ENCODE measurements at regions not wholly inside any gene's neighbourhood (a gene's known extent, or its start where the extent isn't known, plus 50 kb on each side); places are given as distances from the start of the nearest gene placed in this dataset.

DNA sequence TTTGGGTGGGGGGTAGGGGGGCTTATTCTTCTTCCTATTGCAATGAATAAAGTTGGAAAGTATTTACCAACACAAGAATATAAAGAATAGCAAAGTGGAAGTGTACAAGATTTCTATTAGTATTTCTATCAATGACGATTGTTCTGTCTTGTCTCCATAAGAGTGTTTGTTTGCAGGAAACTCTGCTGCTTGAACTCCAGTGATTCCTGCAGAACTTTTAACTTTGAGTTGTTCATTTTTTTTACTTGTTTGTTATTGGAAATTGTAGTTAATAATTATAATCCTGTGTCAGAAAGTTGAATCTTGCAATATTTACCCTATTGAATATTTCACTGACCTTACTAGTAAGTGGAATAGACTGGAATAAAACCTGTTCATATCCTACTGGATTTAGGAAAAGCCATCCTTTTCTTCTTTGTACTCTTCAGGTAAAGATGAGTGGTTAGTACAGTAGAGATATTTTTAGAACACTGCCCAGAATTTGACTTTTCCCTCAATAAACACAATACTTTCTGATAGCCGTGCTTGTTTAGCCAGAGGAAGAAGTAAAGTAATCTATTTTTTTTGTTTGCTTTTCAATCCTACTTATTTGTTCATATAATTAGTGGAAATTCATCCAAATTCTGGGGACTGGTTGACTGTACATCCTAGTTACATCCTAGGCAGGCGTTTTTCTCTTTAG, 340.4 kb downstream of the TENT4A start:
- POLR2A ChIA-PET = no interaction called here
- H3K4me2 ChIP-seq = no peak overlapping the region
- H3K4me1 ChIP-seq = no peaks in the 10 kb centered on the region
- no peak overlapping the region for H3K27ac ChIP-seq
- ATAC-seq (no peak), DNase-seq (ENCODE audit: low read depth in 1 of 2, low spot score in 1 of 2) (no peak), FAIRE-seq (no peak)
- CTCF ChIA-PET = no interaction called here
- no peaks in the 10 kb centered on the region for H3K9me3 ChIP-seq
- no peak overlapping the region for H3K4me3 ChIP-seq
- TF ChIP-seq ZFP36 (IDR thresholded peaks at IDR 0.05; ENCODE audit: borderline replicate concordance, partially characterized antibody) (no peak), NPAS2 (CRISPR knock-in tag; IDR thresholded peaks at IDR 0.05; ENCODE audit: borderline replicate concordance) (no peak), PHF8 (IDR thresholded peaks at IDR 0.05; ENCODE audit: borderline replicate concordance, low read depth) (no peak), POLR2A (IDR thresholded peaks at IDR 0.05; ENCODE audit: low read length) (no peak), CHD2 (IDR thresholded peaks at IDR 0.05; ENCODE audit: low read length, partially characterized antibody) (no peak), ZSCAN20 (CRISPR knock-in tag; IDR thresholded peaks at IDR 0.05) (no peak), KDM5A (IDR thresholded peaks at IDR 0.05) (no peak), EP300 (IDR thresholded peaks at IDR 0.05) (no peak), ZC3H11A (IDR thresholded peaks at IDR 0.05) (no peak), MAZ (IDR thresholded peaks at IDR 0.05; ENCODE audit: borderline replicate concordance, low read depth, low read length) (no peak), NR3C1 (IDR thresholded peaks at IDR 0.05) (no peak), EHMT2 (IDR thresholded peaks at IDR 0.05; ENCODE audit: low read depth) (no peak), ESRRA (IDR thresholded peaks at IDR 0.05; ENCODE audit: borderline replicate concordance, low read length) (no peak), SMC3 (IDR thresholded peaks at IDR 0.05) (no peak), HOXB13 (CRISPR knock-in tag; IDR thresholded peaks at IDR 0.05; ENCODE audit: low read depth) (no peak), HEYL (CRISPR knock-in tag; IDR thresholded peaks at IDR 0.05) (no peak)
- TF ChIP-seq, protein P1, sequence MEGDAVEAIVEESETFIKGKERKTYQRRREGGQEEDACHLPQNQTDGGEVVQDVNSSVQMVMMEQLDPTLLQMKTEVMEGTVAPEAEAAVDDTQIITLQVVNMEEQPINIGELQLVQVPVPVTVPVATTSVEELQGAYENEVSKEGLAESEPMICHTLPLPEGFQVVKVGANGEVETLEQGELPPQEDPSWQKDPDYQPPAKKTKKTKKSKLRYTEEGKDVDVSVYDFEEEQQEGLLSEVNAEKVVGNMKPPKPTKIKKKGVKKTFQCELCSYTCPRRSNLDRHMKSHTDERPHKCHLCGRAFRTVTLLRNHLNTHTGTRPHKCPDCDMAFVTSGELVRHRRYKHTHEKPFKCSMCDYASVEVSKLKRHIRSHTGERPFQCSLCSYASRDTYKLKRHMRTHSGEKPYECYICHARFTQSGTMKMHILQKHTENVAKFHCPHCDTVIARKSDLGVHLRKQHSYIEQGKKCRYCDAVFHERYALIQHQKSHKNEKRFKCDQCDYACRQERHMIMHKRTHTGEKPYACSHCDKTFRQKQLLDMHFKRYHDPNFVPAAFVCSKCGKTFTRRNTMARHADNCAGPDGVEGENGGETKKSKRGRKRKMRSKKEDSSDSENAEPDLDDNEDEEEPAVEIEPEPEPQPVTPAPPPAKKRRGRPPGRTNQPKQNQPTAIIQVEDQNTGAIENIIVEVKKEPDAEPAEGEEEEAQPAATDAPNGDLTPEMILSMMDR (IDR thresholded peaks at IDR 0.05) = no peak
- TF ChIP-seq, protein P2, sequence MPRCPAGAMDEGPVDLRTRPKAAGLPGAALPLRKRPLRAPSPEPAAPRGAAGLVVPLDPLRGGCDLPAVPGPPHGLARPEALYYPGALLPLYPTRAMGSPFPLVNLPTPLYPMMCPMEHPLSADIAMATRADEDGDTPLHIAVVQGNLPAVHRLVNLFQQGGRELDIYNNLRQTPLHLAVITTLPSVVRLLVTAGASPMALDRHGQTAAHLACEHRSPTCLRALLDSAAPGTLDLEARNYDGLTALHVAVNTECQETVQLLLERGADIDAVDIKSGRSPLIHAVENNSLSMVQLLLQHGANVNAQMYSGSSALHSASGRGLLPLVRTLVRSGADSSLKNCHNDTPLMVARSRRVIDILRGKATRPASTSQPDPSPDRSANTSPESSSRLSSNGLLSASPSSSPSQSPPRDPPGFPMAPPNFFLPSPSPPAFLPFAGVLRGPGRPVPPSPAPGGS (IDR thresholded peaks at IDR 0.05) = no peak
- TF ChIP-seq, protein P3, sequence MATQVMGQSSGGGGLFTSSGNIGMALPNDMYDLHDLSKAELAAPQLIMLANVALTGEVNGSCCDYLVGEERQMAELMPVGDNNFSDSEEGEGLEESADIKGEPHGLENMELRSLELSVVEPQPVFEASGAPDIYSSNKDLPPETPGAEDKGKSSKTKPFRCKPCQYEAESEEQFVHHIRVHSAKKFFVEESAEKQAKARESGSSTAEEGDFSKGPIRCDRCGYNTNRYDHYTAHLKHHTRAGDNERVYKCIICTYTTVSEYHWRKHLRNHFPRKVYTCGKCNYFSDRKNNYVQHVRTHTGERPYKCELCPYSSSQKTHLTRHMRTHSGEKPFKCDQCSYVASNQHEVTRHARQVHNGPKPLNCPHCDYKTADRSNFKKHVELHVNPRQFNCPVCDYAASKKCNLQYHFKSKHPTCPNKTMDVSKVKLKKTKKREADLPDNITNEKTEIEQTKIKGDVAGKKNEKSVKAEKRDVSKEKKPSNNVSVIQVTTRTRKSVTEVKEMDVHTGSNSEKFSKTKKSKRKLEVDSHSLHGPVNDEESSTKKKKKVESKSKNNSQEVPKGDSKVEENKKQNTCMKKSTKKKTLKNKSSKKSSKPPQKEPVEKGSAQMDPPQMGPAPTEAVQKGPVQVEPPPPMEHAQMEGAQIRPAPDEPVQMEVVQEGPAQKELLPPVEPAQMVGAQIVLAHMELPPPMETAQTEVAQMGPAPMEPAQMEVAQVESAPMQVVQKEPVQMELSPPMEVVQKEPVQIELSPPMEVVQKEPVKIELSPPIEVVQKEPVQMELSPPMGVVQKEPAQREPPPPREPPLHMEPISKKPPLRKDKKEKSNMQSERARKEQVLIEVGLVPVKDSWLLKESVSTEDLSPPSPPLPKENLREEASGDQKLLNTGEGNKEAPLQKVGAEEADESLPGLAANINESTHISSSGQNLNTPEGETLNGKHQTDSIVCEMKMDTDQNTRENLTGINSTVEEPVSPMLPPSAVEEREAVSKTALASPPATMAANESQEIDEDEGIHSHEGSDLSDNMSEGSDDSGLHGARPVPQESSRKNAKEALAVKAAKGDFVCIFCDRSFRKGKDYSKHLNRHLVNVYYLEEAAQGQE (IDR thresholded peaks at IDR 0.05) = no peak
- TF ChIP-seq, protein P4, sequence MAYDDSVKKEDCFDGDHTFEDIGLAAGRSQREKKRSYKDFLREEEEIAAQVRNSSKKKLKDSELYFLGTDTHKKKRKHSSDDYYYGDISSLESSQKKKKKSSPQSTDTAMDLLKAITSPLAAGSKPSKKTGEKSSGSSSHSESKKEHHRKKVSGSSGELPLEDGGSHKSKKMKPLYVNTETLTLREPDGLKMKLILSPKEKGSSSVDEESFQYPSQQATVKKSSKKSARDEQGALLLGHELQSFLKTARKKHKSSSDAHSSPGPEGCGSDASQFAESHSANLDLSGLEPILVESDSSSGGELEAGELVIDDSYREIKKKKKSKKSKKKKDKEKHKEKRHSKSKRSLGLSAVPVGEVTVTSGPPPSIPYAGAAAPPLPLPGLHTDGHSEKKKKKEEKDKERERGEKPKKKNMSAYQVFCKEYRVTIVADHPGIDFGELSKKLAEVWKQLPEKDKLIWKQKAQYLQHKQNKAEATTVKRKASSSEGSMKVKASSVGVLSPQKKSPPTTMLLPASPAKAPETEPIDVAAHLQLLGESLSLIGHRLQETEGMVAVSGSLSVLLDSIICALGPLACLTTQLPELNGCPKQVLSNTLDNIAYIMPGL (CRISPR knock-in tag; IDR thresholded peaks at IDR 0.05; ENCODE audit: borderline replicate concordance) = no peak
- WGBS (ENCODE audit: missing lambda C conversion rate) = 12% methylated on average over 3 of the region's 3 CpGs

All from A549 (cell line).